Uterus (tissue), 2 donors: ENCODE measurements at regions not wholly inside any gene's neighbourhood (a gene's known extent, or its start where the extent isn't known, plus 50 kb on each side); places are given as distances from the start of the nearest gene placed in this dataset.

Source experiments
- CTCF ChIP-seq, 4 experiments: fragments of 200-600 bp in 2 of 4; fragments of 450-650 bp in 2 of 4; sonication (generic) in 2 of 4; IDR thresholded peaks; one replicate each; pipeline ENCODE4 v1.5.1; 2016 to 2019; ENCODE audit warnings: antibody characterized with exemption in 4 of 4, mild to moderate bottlenecking in 2 of 4, moderate library complexity in 1 of 4
- POLR2A ChIP-seq, 2 donors: fragments of 450-650 bp; IDR thresholded peaks; one replicate each; pipeline ENCODE4 v1.6.1; 2016; ENCODE audit warnings: antibody characterized with exemption in 2 of 2, mild to moderate bottlenecking in 1 of 2, moderate library complexity in 1 of 2

DNA sequence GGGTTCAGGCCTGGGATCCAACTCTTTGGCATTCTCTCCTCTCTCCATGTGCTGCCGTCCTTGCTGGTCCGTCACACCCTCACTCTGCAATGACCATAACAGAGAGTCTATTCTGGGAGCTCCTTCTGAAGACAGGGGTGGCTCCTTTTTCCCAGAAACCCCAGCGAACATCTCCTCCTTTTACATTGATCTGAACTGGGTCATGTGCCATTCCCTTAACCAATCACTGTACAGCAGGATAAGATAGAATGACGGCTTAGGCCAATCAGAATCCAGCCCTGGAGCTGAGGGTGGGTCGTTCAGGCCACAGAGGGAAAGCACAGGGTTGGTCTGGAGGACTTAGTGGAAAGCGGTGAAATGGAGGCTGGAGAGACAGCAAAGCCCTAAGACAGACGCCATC lies 740.1 kb downstream of the MATN1 start:
- no peak for TF ChIP-seq CTCF (IDR thresholded peaks at IDR 0.05)
- TF ChIP-seq POLR2A (IDR thresholded peaks at IDR 0.05): no peak
